Islet precursor cell (in vitro differentiated cells): ENCODE measurements at regions not wholly inside any gene's neighbourhood (a gene's known extent, or its start where the extent isn't known, plus 50 kb on each side); places are given as distances from the start of the nearest gene placed in this dataset.

Experiments used
- DNase-seq: peaks from one replicate; pipeline ENCODE4 v3.0.0-alpha.2; 2018

DNA sequence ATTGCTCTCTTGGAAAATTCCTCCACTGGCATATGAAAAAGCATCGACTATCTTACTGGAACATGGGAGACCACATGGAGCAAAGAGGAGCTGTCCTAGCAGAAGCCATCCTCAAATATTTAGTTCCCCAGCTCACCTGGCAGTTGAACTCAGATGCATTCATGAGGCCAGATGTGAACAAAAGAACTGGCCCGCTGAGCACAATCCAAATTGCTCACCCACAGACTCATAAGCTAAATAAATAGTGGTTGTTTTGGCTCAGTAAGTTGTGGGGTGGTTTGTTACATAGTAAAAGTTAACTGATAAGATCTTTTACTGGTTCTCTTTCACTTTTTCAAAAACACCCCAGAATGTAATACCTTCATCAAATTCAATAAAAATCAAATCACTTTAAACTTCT is 108.6 kb upstream of the CWC22 start:
- DNase-seq: no peak

DNA sequence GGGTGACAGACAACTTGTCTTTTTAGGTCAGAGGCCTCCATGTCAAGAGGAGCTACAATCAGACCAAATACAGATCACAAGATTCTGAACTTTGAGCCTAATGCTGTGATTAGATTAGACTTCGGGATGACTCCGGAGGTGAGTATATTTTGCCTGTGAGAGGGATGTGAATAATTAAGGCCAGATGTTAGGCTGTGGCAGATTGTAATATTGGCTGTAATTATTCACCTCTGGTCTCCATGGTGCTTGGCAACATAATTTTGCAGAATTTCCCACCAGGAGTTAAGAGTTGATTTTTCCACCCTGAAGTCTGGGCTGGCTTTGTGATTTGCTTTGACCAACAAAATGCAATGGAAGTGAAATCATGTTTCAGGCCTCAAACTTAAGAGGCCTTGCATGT is 108.2 kb upstream of the CWC22 start:
- DNase-seq: no peak

DNA sequence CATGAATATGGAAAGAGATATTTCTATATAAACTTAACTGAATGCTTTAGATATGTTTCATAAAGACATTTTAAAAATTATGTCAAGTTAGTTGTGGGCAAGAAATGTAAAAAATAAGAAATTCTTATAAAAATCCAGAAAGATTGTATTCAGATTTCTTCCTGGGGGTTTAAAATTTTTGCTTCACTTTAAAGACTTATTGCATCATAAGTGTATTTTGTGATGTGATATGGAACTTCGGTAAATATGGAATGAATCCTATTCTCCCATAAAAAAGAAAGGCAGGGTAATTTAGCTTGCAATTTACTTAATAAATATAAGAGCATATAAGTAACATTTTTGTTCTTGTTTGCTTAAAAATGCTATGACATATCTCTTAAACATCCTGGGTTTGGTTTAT is 104.8 kb upstream of the CWC22 start:
- no peak for DNase-seq

GRCh38 chr2:180110469-180110868 is 103.4 kb upstream of the CWC22 start:
- no peak for DNase-seq

GRCh38 chr2:180101846-180102245 is 94.7 kb upstream of the CWC22 start:
- no peak for DNase-seq

- no peak for DNase-seq
These were observed 92.2 kb upstream of the CWC22 start for GRCh38 chr2:180099308-180099707.

GRCh38 chr2:180085144-180085543 is 78.0 kb upstream of the CWC22 start:
- DNase-seq: no peak

- no peak for DNase-seq
These were observed 70.3 kb upstream of the CWC22 start for GRCh38 chr2:180077295-180077906.

DNA sequence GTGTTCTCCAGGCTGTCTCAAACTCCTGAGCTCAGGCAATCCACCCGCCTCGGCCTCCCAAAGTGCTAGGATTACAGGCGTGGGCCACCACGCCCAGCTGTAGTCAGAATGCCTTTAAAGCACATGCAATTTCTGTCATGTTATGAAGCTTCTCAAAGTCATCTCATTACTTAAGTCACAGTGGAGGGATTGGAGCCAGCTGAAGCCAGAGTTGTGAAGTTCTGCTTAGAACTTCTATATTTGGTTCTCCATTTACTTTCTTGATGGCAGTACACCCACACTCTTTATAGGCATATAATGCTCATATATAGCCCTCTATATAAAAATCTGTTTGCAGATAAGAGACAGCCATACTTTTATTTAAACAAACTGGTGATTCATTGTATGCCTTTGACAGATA is 68.8 kb upstream of the CWC22 start:
- DNase-seq: no peak

- DNase-seq: no peak
These were observed 64.7 kb upstream of the CWC22 start for GRCh38 chr2:180071797-180072196.

- no peak for DNase-seq
These were observed 56.5 kb upstream of the CWC22 start for GRCh38 chr2:180063494-180064092.

GRCh38 chr2:180062178-180062577 is 55.1 kb upstream of the CWC22 start:
- no peak for DNase-seq

GRCh38 chr2:180061546-180061945 is 54.4 kb upstream of the CWC22 start:
- no peak for DNase-seq

DNA sequence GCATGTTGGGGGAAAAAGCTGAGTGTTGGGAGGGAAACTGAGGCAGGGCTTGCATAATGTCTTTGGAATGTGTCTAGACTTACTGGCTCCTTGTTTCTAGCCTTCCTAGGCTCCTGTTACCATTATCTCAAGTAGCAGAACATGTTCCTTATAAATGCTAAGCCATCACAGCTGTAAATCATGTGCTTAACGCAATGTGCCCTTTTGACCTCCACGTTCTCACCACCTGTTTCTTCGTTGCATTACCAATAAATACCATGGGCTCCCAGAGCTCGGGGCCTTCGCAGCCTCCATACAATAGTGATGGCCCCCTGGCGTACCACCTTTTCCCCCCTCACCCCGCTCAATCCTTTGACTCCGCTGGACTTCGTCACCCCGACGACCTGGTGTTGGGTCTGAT is 54.0 kb upstream of the CWC22 start:
- DNase-seq: no peak

DNA sequence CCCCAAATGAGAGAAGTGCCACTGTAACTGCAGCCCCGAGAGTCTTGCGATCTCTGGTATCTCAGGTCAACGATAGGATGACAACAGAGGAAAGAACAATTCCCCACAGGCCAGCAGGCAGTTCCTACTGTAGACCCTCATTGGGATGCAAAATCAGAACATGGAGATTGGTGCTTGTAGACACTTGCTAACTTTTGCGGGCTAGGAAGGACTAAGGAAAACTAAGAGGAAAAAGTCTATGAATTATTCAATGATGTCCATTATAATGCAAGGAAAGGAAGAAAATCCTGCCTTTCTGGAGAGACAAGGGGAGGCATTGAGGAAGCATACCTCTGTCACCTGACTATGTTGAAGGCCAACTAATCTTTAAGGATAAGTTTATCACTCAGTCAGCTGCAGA is 51.9 kb upstream of the CWC22 start:
- DNase-seq: no peak

DNA sequence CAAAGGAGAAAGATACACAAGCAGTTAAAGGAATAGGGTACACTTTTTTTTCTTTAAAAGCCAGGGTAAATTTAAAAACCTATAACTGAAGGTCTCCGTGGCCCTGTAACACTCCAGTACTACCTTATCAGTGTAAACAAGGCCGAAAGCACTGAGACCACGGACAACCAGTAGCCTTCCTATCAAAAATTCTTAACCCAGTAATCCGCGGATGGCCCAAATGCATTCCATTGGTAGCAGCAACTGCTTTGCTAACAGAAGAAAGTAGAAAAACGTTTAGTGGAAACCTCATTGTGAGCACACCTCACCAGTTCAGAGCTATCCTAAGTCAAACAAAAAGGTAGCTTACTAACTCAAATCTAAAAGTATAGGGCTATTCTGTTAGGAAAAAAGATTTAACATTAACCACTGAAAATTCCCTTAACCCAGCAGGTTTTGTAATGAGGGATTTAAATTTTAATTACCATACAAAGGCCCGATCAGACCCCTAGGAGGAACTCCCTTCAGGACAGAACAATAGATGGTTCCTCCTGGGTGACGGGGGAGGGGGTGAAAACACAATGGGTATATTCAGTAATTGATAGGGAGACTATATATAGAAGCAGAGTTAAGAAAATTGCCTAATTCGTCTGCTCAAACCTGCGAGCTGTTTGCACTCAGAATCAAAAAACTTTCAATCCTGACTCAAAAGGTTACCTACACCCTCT is 50.8 kb upstream of the CWC22 start:
- no peak for DNase-seq
